Peyer's patch (tissue), 4 donors: ENCODE measurements at regions not wholly inside any gene's neighbourhood (a gene's known extent, or its start where the extent isn't known, plus 50 kb on each side); places are given as distances from the start of the nearest gene placed in this dataset.

Source experiments
- DNase-seq, 3 donors: peaks; one replicate each; pipeline ENCODE4 v3.0.0-alpha.2; 2017 to 2019
- H3K27ac ChIP-seq, 4 donors: fragments of 200-600 bp; sonication (generic); one replicate each; pipeline ENCODE4 v1.5.1; 2016 to 2019
- H3K27me3 ChIP-seq, 2 donors: fragments of 200-600 bp; sonication (generic); one replicate each; pipeline ENCODE4 v1.5.1; 2019
- H3K36me3 ChIP-seq, 3 donors: fragments of 200-600 bp; sonication (generic); one replicate each; pipeline ENCODE4 v1.5.1; 2016 to 2019
- H3K4me1 ChIP-seq, 4 donors: fragments of 200-600 bp; sonication (generic); one replicate each; pipeline ENCODE4 v1.5.1; 2016 to 2019
- H3K4me3 ChIP-seq, 4 donors: fragments of 200-600 bp; sonication (generic); 1 replicate in 3 of 4; 2 replicates in 1 of 4; pipeline ENCODE4 v1.5.1; 2016 to 2019; ENCODE audit warnings: mild to moderate bottlenecking in 1 of 4
- H3K9me3 ChIP-seq, 4 donors: fragments of 200-600 bp; sonication (generic); one replicate each; pipeline ENCODE4 v1.5.1; 2016 to 2019; ENCODE audit warnings: mild to moderate bottlenecking in 1 of 4
- CTCF ChIP-seq, 6 experiments: fragments of 450-650 bp in 4 of 6; fragments of 200-600 bp in 2 of 6; sonication (generic) in 1 of 6; IDR thresholded peaks; one replicate each; pipeline ENCODE4 v1.5.1; 2017 to 2019; ENCODE audit warnings: antibody characterized with exemption in 6 of 6, mild to moderate bottlenecking in 3 of 6, moderate library complexity in 1 of 6
- POLR2A ChIP-seq, 2 donors: fragments of 450-650 bp; IDR thresholded peaks; one replicate each; pipeline ENCODE4 v1.5.1; 2017; ENCODE audit warnings: antibody characterized with exemption in 2 of 2, mild to moderate bottlenecking in 2 of 2, moderate library complexity in 2 of 2

GRCh38 chr2:238566001-238566645 lies 139.4 kb downstream of the ASB1 start:
- no peaks in the 10 kb centered on the region for H3K36me3 ChIP-seq
- no peaks in the 10 kb centered on the region for H3K27me3 ChIP-seq
- no peak overlapping the region for H3K27ac ChIP-seq
- no peaks in the 10 kb centered on the region for H3K9me3 ChIP-seq
- DNase-seq, result no peak
- TF ChIP-seq POLR2A (IDR thresholded peaks at IDR 0.05), result no peak
- TF ChIP-seq CTCF (IDR thresholded peaks at IDR 0.05), result no peak
- H3K4me3 ChIP-seq, result no peak overlapping the region
- no peaks in the 10 kb centered on the region for H3K4me1 ChIP-seq

- DNase-seq, result no peak
- Histone ChIP-seq H3K9me3 (no peaks in the 10 kb centered on the region), H3K4me1 (no peaks in the 10 kb centered on the region), H3K4me3 (no peak overlapping the region), H3K36me3 (no peaks in the 10 kb centered on the region), H3K27ac (no peak overlapping the region), H3K27me3 (no peaks in the 10 kb centered on the region)
- TF ChIP-seq POLR2A (IDR thresholded peaks at IDR 0.05) (no peak), CTCF (IDR thresholded peaks at IDR 0.05) (no peak)
Observed at GRCh38 chr2:238567067-238567855, 140.5 kb downstream of the ASB1 start.

DNA sequence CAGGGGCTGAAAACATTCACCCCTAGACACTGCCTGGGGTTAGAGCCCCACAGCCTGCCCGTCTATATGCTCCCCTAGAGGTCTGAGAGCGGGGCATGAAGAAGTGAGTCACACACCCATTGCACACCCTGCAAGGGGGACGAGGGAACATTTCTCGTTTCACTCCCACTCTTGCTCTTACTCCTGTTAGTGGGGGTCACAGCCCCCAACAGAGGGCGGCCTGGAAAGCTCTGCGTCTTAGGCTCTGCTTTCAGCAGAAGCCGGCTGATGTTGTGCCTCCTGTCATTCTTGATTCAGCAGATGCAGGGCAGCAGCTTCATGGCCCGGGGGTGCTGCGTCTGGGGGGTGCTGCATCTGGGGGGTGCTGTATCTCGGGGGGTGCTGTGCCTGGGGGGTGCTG lies 141.3 kb downstream of the ASB1 start:
- no peak for DNase-seq
- no peaks in the 10 kb centered on the region for H3K9me3 ChIP-seq
- no peak overlapping the region for H3K27ac ChIP-seq
- no peaks in the 10 kb centered on the region for H3K27me3 ChIP-seq
- no peaks in the 10 kb centered on the region for H3K36me3 ChIP-seq
- no peaks in the 10 kb centered on the region for H3K4me1 ChIP-seq
- no peak for TF ChIP-seq POLR2A (IDR thresholded peaks at IDR 0.05)
- TF ChIP-seq CTCF (IDR thresholded peaks at IDR 0.05), result no peak
- no peak overlapping the region for H3K4me3 ChIP-seq

DNA sequence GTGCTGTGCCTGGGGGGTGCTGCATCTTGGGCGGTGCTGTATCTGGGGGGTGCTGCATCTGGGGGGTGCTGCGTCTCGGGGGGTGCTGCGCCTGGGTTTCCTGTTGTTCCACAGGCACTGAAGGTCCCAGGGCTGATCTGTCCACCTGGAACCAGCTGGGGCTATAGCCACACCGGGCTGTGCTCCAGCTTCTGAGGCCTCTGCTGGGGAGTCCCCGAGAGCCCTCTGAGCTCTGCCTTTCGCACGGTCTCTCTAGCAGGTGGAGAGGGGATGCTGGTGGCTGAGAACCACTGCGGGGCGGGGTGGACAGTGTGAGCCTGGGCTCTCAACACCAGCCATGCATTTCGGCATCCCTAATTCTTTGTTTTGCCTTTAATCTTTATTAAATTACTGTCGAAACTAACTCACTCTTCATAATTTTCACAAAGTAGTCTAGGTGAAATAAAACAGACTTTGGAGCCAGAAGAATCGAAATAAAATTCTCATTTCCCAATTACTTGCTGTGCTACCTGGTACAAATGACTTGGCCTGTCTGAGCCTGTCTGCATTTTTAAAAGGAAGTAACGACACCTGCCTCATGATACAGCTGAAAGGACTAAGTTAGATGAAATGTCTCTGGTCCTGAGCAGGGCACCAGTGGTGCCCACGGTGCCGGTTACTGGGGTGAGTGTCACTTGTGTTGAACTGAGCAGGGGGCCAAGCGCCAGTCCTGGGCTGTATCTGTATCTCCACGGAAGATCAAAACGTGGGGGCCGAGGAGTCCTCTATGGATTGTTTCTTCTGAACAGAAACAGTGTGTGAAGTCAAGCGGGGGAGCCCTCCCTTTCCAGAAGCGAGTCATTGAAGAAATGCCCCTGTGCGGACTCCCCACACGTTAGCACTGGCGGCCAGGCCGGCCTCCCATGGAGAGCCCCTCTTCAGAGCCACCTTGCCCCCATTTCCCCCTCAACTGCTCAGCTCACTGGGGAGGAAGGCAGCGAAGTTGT lies 142.0 kb downstream of the ASB1 start:
- no peak overlapping the region for H3K4me3 ChIP-seq
- no peak for TF ChIP-seq POLR2A (IDR thresholded peaks at IDR 0.05)
- TF ChIP-seq CTCF (IDR thresholded peaks at IDR 0.05), result no peak
- H3K4me1 ChIP-seq, result no peaks in the 10 kb centered on the region
- DNase-seq, result no peak
- H3K36me3 ChIP-seq, result no peaks in the 10 kb centered on the region
- H3K9me3 ChIP-seq, result no peaks in the 10 kb centered on the region
- H3K27ac ChIP-seq, result no peak overlapping the region
- H3K27me3 ChIP-seq, result no peaks in the 10 kb centered on the region

- Histone ChIP-seq H3K4me3 (no peak overlapping the region), H3K27ac (no peak overlapping the region), H3K27me3 (no peaks in the 10 kb centered on the region), H3K36me3 (no peaks in the 10 kb centered on the region), H3K4me1 (no peaks in the 10 kb centered on the region), H3K9me3 (no peaks in the 10 kb centered on the region)
- no peak for DNase-seq
- TF ChIP-seq CTCF (IDR thresholded peaks at IDR 0.05) (no peak), POLR2A (IDR thresholded peaks at IDR 0.05) (no peak)
Observed at GRCh38 chr2:238569507-238570195, 142.9 kb downstream of the ASB1 start.
